Esophagus squamous epithelium (tissue), 4 donors: ENCODE measurements at regions not wholly inside any gene's neighbourhood (a gene's known extent, or its start where the extent isn't known, plus 50 kb on each side); places are given as distances from the start of the nearest gene placed in this dataset.

Experiments
- POLR2A ChIP-seq, 4 donors: fragments of 450-650 bp; IDR thresholded peaks; one replicate each; pipeline ENCODE4 v1.6.1; 2017; ENCODE audit warnings: antibody characterized with exemption in 4 of 4, mild to moderate bottlenecking in 4 of 4, moderate library complexity in 3 of 4
- TF ChIP-seq, protein P1 (sequence below), 6 experiments: fragments of 450-650 bp in 4 of 6; fragments of 200-600 bp in 2 of 6; sonication (generic) in 2 of 6; IDR thresholded peaks; one replicate each; pipeline ENCODE4 v1.5.1; 2016 to 2019; ENCODE audit warnings: antibody characterized with exemption in 6 of 6, mild to moderate bottlenecking in 4 of 6, moderate library complexity in 4 of 6

DNA sequence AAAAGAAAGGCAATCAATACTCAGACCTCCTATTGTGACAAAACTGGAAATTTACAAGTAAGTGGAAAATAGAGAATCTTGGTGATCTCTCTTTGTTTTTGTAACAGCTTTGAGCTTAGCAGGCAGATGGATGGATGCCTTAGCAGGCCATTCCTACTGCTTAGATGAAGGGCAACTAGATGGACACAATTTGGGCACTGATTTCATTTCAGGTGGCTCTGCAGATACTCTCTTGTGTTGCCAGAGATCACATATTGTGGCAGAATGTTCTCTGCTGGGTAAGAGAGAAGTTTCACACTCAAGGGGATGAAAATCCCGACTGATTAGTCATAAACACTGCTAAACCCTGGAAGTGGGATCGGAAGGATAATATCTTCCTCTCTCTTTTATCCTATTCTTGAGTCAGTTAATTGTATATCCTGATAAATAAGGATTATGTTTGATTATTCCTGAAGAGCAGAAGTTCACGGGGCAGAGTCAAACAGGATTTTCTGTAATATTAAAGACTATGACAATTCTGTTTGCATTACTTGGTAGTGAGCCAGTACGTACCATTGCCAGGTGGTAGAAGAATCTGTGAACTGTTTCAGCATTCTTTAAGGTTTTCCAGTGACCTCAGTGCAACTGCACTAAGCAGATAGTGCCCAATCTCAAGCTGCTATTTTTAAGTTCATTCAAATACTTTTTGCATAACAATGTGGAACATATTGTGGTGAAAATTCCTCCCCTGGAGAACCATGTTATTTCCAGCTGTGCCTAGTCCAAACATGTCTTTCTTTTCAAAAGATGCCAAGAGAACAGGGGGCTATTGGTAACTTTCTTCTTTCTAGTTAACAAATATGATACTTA, 974.3 kb downstream of the FSTL5 start:
- TF ChIP-seq, protein P1, sequence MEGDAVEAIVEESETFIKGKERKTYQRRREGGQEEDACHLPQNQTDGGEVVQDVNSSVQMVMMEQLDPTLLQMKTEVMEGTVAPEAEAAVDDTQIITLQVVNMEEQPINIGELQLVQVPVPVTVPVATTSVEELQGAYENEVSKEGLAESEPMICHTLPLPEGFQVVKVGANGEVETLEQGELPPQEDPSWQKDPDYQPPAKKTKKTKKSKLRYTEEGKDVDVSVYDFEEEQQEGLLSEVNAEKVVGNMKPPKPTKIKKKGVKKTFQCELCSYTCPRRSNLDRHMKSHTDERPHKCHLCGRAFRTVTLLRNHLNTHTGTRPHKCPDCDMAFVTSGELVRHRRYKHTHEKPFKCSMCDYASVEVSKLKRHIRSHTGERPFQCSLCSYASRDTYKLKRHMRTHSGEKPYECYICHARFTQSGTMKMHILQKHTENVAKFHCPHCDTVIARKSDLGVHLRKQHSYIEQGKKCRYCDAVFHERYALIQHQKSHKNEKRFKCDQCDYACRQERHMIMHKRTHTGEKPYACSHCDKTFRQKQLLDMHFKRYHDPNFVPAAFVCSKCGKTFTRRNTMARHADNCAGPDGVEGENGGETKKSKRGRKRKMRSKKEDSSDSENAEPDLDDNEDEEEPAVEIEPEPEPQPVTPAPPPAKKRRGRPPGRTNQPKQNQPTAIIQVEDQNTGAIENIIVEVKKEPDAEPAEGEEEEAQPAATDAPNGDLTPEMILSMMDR (IDR thresholded peaks at IDR 0.05), result no peak
- no peak for TF ChIP-seq POLR2A (IDR thresholded peaks at IDR 0.05)
